ENCODE measurements at regions not wholly inside any gene's neighbourhood (a gene's known extent, or its start where the extent isn't known, plus 50 kb on each side); places are given as distances from the start of the nearest gene placed in this dataset.

DNA sequence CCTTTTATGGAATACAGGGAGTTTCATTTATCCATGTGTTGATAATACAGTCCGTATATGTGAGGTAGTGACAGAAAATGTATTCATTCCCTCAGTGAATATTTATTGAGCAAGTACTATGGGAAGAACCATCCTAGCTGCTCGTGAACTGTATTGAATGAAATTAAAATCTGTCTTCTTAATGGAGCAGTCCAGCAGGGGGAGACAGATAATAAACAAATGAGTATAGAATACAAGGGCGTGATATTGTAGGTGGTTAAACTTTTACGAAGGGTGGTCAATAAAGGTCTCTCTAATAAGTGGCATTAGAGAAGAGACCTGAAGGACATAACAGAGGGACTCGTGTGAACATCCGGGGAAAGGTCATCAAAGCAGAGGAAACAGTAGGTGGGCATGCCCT lies 62.7 kb upstream of the OSTN start:
- peak overlapping the region; percentile 4 for H3K27ac Mint-ChIP-seq
- TF ChIP-seq, protein P1, sequence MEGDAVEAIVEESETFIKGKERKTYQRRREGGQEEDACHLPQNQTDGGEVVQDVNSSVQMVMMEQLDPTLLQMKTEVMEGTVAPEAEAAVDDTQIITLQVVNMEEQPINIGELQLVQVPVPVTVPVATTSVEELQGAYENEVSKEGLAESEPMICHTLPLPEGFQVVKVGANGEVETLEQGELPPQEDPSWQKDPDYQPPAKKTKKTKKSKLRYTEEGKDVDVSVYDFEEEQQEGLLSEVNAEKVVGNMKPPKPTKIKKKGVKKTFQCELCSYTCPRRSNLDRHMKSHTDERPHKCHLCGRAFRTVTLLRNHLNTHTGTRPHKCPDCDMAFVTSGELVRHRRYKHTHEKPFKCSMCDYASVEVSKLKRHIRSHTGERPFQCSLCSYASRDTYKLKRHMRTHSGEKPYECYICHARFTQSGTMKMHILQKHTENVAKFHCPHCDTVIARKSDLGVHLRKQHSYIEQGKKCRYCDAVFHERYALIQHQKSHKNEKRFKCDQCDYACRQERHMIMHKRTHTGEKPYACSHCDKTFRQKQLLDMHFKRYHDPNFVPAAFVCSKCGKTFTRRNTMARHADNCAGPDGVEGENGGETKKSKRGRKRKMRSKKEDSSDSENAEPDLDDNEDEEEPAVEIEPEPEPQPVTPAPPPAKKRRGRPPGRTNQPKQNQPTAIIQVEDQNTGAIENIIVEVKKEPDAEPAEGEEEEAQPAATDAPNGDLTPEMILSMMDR (IDR thresholded peaks at IDR 0.05), result peak; percentile 45
- no peak for TF ChIP-seq EZH2 (IDR thresholded peaks at IDR 0.05; ENCODE audit: borderline replicate concordance, insufficient read depth, low read depth, low read length, poor library complexity, severe bottlenecking)
- Histone ChIP-seq H3K4me1 (ENCODE audit: control insufficient read depth in 2 of 2, insufficient read depth in 2 of 2, low read length in 2 of 2) (peaks cover 15 to 28% of the 10 kb centered on the region in 2 donors), H4K20me1 (ENCODE audit: control insufficient read depth, insufficient read depth, low read length, poor library complexity, severe bottlenecking) (no peaks in the 10 kb centered on the region), H3K27ac (ENCODE audit: low read length in 2 of 2) (no peak overlapping the region), H3K4me3 (ENCODE audit: control extremely low read depth in 1 of 5, extremely low read depth in 1 of 5, insufficient read depth in 1 of 5, low read depth in 2 of 5, low read length in 4 of 5) (no peak overlapping the region), H3K9ac (ENCODE audit: low read length) (no peak overlapping the region), H3K79me2 (ENCODE audit: control insufficient read depth, insufficient read depth, low read length) (no peaks in the 10 kb centered on the region), H2AFZ (ENCODE audit: insufficient read depth, low read depth, low read length, poor library complexity, severe bottlenecking) (no peak overlapping the region), H3K4me2 (replicated peaks; ENCODE audit: low read depth, low read length, poor library complexity, severe bottlenecking) (no peak overlapping the region), H3K9me3 (ENCODE audit: control extremely low read depth in 1 of 3, control insufficient read depth in 2 of 3, insufficient read depth in 1 of 3, low read length in 2 of 3) (no peaks in the 10 kb centered on the region), H3K27me3 (replicated peaks in 1 of 4; ENCODE audit: control extremely low read depth in 1 of 4, control insufficient read depth in 3 of 4, insufficient read depth in 4 of 4, low read length in 3 of 4) (no peaks in the 10 kb centered on the region), H3K36me3 (replicated peaks in 1 of 2; ENCODE audit: control extremely low read depth in 1 of 2, control insufficient read depth in 1 of 2, extremely low read depth in 1 of 2, insufficient read depth in 2 of 2, low read length in 1 of 2) (no peaks in the 10 kb centered on the region)
- peaks cover 40% of the 10 kb centered on the region for H3K4me1 Mint-ChIP-seq
- H3K9me3 Mint-ChIP-seq (ENCODE audit: insufficient read depth), result no peaks in the 10 kb centered on the region
- WGBS (ENCODE audit: insufficient coverage), result 98% methylated on average over 5 of the region's 6 CpGs
- ChIA-PET CTCF (interaction anchor here (0.7 to 5.3 kb wide), 9 partner anchors 11 to 1308 kb away, joined by 3 to 27 read pairs (median 3); no protein-coding TSS in a partner anchor), POLR2A (interaction anchor here (0.7 kb wide), 1 partner anchor 299 kb away, joined by 10 read pairs; no protein-coding TSS in a partner anchor)
- H3K4me3 Mint-ChIP-seq, result peak overlapping the region; percentile 18
- DNase-seq (peak; percentile 45), ATAC-seq (ENCODE audit: low read depth) (no peak)
- intact Hi-C loops (cut with micrococcal nuclease), result loop anchor here (2.0 kb wide), 2 partner anchors 252 to 1308 kb away; no protein-coding TSS in a partner anchor
- no peaks in the 10 kb centered on the region for H3K27me3 Mint-ChIP-seq

DNA sequence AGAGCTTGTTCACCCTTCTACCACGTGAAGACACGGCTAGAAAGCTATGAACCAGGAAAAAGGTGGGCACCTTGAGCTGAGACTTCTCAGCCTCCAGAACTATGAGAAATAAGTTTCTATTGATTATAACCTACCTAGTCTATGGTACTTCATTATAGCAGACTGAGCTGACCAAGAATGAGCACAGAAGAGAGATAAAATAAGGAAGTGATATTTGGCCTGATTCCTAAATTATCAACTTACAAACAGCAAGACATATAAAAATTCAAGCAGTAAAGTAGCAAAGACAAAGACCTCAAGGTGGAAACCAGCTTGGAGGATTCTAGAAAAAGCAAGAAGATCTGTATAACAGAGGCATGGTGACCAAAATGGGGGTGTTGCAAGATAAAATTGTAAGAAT lies 63.9 kb upstream of the OSTN start:
- Histone ChIP-seq H3K79me2 (ENCODE audit: control insufficient read depth, insufficient read depth, low read length) (no peaks in the 10 kb centered on the region), H4K20me1 (ENCODE audit: control insufficient read depth, insufficient read depth, low read length, poor library complexity, severe bottlenecking) (no peaks in the 10 kb centered on the region), H3K9me3 (ENCODE audit: control extremely low read depth in 1 of 3, control insufficient read depth in 2 of 3, insufficient read depth in 1 of 3, low read length in 2 of 3) (no peaks in the 10 kb centered on the region), H3K9ac (ENCODE audit: low read length) (no peak overlapping the region), H3K36me3 (replicated peaks in 1 of 2; ENCODE audit: control extremely low read depth in 1 of 2, control insufficient read depth in 1 of 2, extremely low read depth in 1 of 2, insufficient read depth in 2 of 2, low read length in 1 of 2) (no peaks in the 10 kb centered on the region), H2AFZ (ENCODE audit: insufficient read depth, low read depth, low read length, poor library complexity, severe bottlenecking) (no peak overlapping the region), H3K27me3 (replicated peaks in 1 of 4; ENCODE audit: control extremely low read depth in 1 of 4, control insufficient read depth in 3 of 4, insufficient read depth in 4 of 4, low read length in 3 of 4) (no peaks in the 10 kb centered on the region), H3K27ac (ENCODE audit: low read length in 2 of 2) (no peak overlapping the region), H3K4me2 (replicated peaks; ENCODE audit: low read depth, low read length, poor library complexity, severe bottlenecking) (no peak overlapping the region), H3K4me3 (ENCODE audit: control extremely low read depth in 1 of 5, extremely low read depth in 1 of 5, insufficient read depth in 1 of 5, low read depth in 2 of 5, low read length in 4 of 5) (no peak overlapping the region), H3K4me1 (ENCODE audit: control insufficient read depth in 2 of 2, insufficient read depth in 2 of 2, low read length in 2 of 2) (peaks cover 15 to 28% of the 10 kb centered on the region in 2 donors)
- Mint-ChIP-seq H3K4me1 (peaks cover 37% of the 10 kb centered on the region), H3K4me3 (no peak overlapping the region), H3K27ac (no peak overlapping the region), H3K9me3 (ENCODE audit: insufficient read depth) (no peaks in the 10 kb centered on the region), H3K27me3 (no peaks in the 10 kb centered on the region)
- ChIA-PET CTCF (interaction anchor here (0.8 to 5.3 kb wide), 5 partner anchors 74 to 1309 kb away, joined by 3 to 27 read pairs (median 3); no protein-coding TSS in a partner anchor), POLR2A (no interaction called here)
- TF ChIP-seq, protein P1 (IDR thresholded peaks at IDR 0.05), result no peak
- TF ChIP-seq EZH2 (IDR thresholded peaks at IDR 0.05; ENCODE audit: borderline replicate concordance, insufficient read depth, low read depth, low read length, poor library complexity, severe bottlenecking), result no peak
- WGBS (ENCODE audit: insufficient coverage), result no CpG with 5 or more reads among the region's 2 CpGs
- DNase-seq, result peak; percentile 7
- ATAC-seq (ENCODE audit: low read depth), result no peak
- intact Hi-C loops (cut with micrococcal nuclease), result no loop called here

Measured in B cell (primary cell).